GM10248 (cell line): ENCODE measurements at regions not wholly inside any gene's neighbourhood (a gene's known extent, or its start where the extent isn't known, plus 50 kb on each side); places are given as distances from the start of the nearest gene placed in this dataset.

ENCODE experiments used
- CTCF ChIA-PET: fragments of 300-600 bp; sonication (Branson Sonifier 250); formaldehyde crosslinking; extraction: SDS; loops from one replicate; lab custom pipeline; 2021; ENCODE audit warnings: antibody characterized with exemption; lab: Yijun Ruan, JAX
- POLR2A ChIA-PET: fragments of 350-650 bp; sonication (Branson Sonifier 250); formaldehyde crosslinking; extraction: SDS; loops from one replicate; lab custom pipeline; 2020; ENCODE audit warnings: antibody characterized with exemption; lab: Yijun Ruan, JAX
- DNase-seq: peaks from one replicate; pipeline ENCODE4 v3.0.0; 2012; ENCODE audit errors: extremely low spot score
- CTCF ChIP-seq: IDR thresholded peaks from 2 replicates; pipeline ENCODE4 v1.5.1; 2012; ENCODE audit warnings: mild to moderate bottlenecking, low read depth; ENCODE audit errors: extremely low read depth, missing control alignments, control extremely low read depth

GRCh38 chr13:23979361-23980159 lies 82.3 kb upstream of the C1QTNF9B start:
- DNase-seq = peak; percentile 76
- TF ChIP-seq CTCF = no peak
- CTCF ChIA-PET = interaction anchor here (0.7 to 1.5 kb wide), 4 partner anchors 11 to 73 kb away, joined by 3 to 4 read pairs (median 3); no protein-coding TSS in a partner anchor
- POLR2A ChIA-PET = no interaction called here

GRCh38 chr13:23980160-23980551 lies 82.9 kb upstream of the C1QTNF9B start:
- ChIA-PET POLR2A (no interaction called here), CTCF (interaction anchor here (1.2 to 1.5 kb wide), 2 partner anchors 12 to 73 kb away, joined by 3 read pairs; no protein-coding TSS in a partner anchor)
- no peak for TF ChIP-seq CTCF
- peak; percentile 93 for DNase-seq

- CTCF ChIA-PET = interaction anchor here (1.1 kb wide), 1 partner anchor 23 kb away, joined by 3 read pairs; no protein-coding TSS in a partner anchor
- TF ChIP-seq CTCF = no peak
- no peak for DNase-seq
- POLR2A ChIA-PET = no interaction called here
Measured at GRCh38 chr13:23983671-23984070, 86.4 kb upstream of the C1QTNF9B start.

- ChIA-PET POLR2A (no interaction called here), CTCF (interaction anchor here (1.1 kb wide), 1 partner anchor 13 kb away, joined by 3 read pairs; no protein-coding TSS in a partner anchor)
- no peak for TF ChIP-seq CTCF
- DNase-seq = no peak
Measured at GRCh38 chr13:23984546-23984945, 87.2 kb upstream of the C1QTNF9B start.

- no peak for TF ChIP-seq CTCF
- no peak for DNase-seq
- CTCF ChIA-PET = interaction anchor here (1.1 kb wide), 1 partner anchor 12 kb away, joined by 3 read pairs; no protein-coding TSS in a partner anchor
- POLR2A ChIA-PET = no interaction called here
Measured at GRCh38 chr13:23985060-23985459, 87.8 kb upstream of the C1QTNF9B start.

- CTCF ChIA-PET = interaction anchor here (1.1 kb wide), 1 partner anchor 14 kb away, joined by 3 read pairs; no protein-coding TSS in a partner anchor
- DNase-seq = no peak
- TF ChIP-seq CTCF = no peak
- POLR2A ChIA-PET = no interaction called here
Measured at GRCh38 chr13:23985839-23986238, 88.5 kb upstream of the C1QTNF9B start.
